PC-9 (cell line): ENCODE measurements at regions not wholly inside any gene's neighbourhood (a gene's known extent, or its start where the extent isn't known, plus 50 kb on each side); places are given as distances from the start of the nearest gene placed in this dataset.

Experiments
- BruUV-seq: library from RNA; stranded (reverse); fragments of 400-500 nt; replicated peaks from 2 replicates; lab custom pipeline; 2021; lab: Mats Ljungman, UMichigan
- CTCF ChIA-PET: fragments of 300-600 bp; sonication (Branson Sonifier 250); formaldehyde crosslinking; loops from one replicate; lab custom pipeline; 2022; ENCODE audit warnings: antibody characterized with exemption; lab: Charles Lee
- POLR2A ChIA-PET: fragments of 300-600 bp; sonication (Branson Sonifier 250); formaldehyde crosslinking; loops from one replicate; lab custom pipeline; 2022; ENCODE audit warnings: antibody characterized with exemption; ENCODE audit not compliant: unreplicated experiment; lab: Charles Lee
- DNase-seq, 2 experiments: peaks; one replicate each; pipeline versions ENCODE4 v3.0.0 to v3.0.0-alpha.2; 2015 to 2022; ENCODE audit warnings: mixed read lengths in 1 of 2
- H2AFZ ChIP-seq: fragments of 200-600 bp; sonication (generic); 2 replicates; pipeline ENCODE4 v1.8.1; 2017; ENCODE audit warnings: antibody characterized with exemption
- H3F3A ChIP-seq: fragments of 200-600 bp; sonication (generic); 2 replicates; pipeline ENCODE4 v1.8.1; 2017; ENCODE audit warnings: antibody characterized with exemption, mild to moderate bottlenecking, low read depth; ENCODE audit not compliant: insufficient read depth
- H3K27ac ChIP-seq: fragments of 200-600 bp; sonication (generic); 2 replicates; pipeline ENCODE4 v1.6.1; 2016; ENCODE audit warnings: mixed run types
- H3K27me3 ChIP-seq: fragments of 200-600 bp; sonication (generic); 2 replicates; pipeline ENCODE4 v1.6.1; 2016; ENCODE audit warnings: low read depth, mixed run types; ENCODE audit not compliant: insufficient read depth
- H3K36me3 ChIP-seq: fragments of 200-600 bp; sonication (generic); 2 replicates; pipeline ENCODE4 v1.6.1; 2016; ENCODE audit warnings: low read depth, mixed run types
- H3K4me1 ChIP-seq: fragments of 200-600 bp; sonication (generic); replicated peaks from 2 replicates; pipeline ENCODE4 v1.6.1; 2016; ENCODE audit warnings: mixed run types; ENCODE audit not compliant: insufficient read depth
- H3K4me2 ChIP-seq: fragments of 200-600 bp; sonication (generic); 2 replicates; pipeline ENCODE4 v1.6.1; 2017; ENCODE audit warnings: mixed run types
- H3K4me3 ChIP-seq: fragments of 200-600 bp; sonication (generic); 2 replicates; pipeline ENCODE4 v1.6.1; 2016; ENCODE audit warnings: mixed run types
- H3K79me2 ChIP-seq: fragments of 200-600 bp; sonication (generic); 2 replicates; pipeline ENCODE4 v1.6.1; 2017; ENCODE audit warnings: low read depth, mixed run types
- H3K9me2 ChIP-seq: fragments of 200-600 bp; sonication (generic); 2 replicates; pipeline ENCODE4 v1.8.1; 2017; ENCODE audit warnings: mild to moderate bottlenecking; ENCODE audit not compliant: insufficient read depth
- H3K9me3 ChIP-seq: fragments of 200-600 bp; sonication (generic); 2 replicates; pipeline ENCODE4 v1.8.1; 2016; ENCODE audit warnings: low read depth; ENCODE audit not compliant: insufficient read depth
- H4K20me1 ChIP-seq: fragments of 200-600 bp; sonication (generic); 2 replicates; pipeline ENCODE4 v1.8.1; 2017; ENCODE audit not compliant: insufficient read depth
- EZH2 ChIP-seq: fragments of 200-600 bp; sonication (generic); IDR thresholded peaks from 2 replicates; pipeline ENCODE4 v1.8.0; 2017; ENCODE audit warnings: antibody characterized with exemption, low read depth
- intact Hi-C: fragments of 100-400 bp; cut with micrococcal nuclease; formaldehyde crosslinking; loops from one replicate; pipeline ENCODE4 v1.10.0; 2022; ENCODE audit not compliant: unreplicated experiment
- TF ChIP-seq, protein P1 (sequence below): fragments of 200-600 bp; sonication (generic); conservative IDR thresholded peaks from 2 replicates; pipeline ENCODE4 v1.6.1; 2017; ENCODE audit warnings: mixed run types, antibody characterized with exemption, mild to moderate bottlenecking, moderate library complexity

GRCh38 chr2:190791976-190792575 lies 88.5 kb upstream of the GLS start:
- no peaks in the 10 kb centered on the region for H3K9me2 ChIP-seq
- H2AFZ ChIP-seq = no peak overlapping the region
- no peaks in the 10 kb centered on the region for H4K20me1 ChIP-seq
- H3K4me3 ChIP-seq = no peak overlapping the region; the same call in 1 of the 2 replicates
- H3K9me3 ChIP-seq = no peaks in the 10 kb centered on the region
- intact Hi-C loops = no loop called here
- peak overlapping the region; percentile 77 for H3K27ac ChIP-seq
- H3K79me2 ChIP-seq = no peaks in the 10 kb centered on the region
- H3F3A ChIP-seq = peaks cover 25% of the 10 kb centered on the region; the same call in 1 of the 2 replicates
- H3K4me2 ChIP-seq = peak overlapping the region; percentile 53
- peaks cover 25% of the 10 kb centered on the region for H3K4me1 ChIP-seq
- ChIA-PET POLR2A (interaction anchor here (0.6 kb wide), 1 partner anchor 67 kb away, joined by 3 read pairs; no protein-coding TSS in a partner anchor), CTCF (interaction anchor here (1.1 kb wide), 1 partner anchor 188 kb away, joined by 3 read pairs; no protein-coding TSS in a partner anchor)
- DNase-seq = peak in 1 of 2 experiments; percentile 72
- no peaks in the 10 kb centered on the region for H3K36me3 ChIP-seq
- TF ChIP-seq, protein P1, sequence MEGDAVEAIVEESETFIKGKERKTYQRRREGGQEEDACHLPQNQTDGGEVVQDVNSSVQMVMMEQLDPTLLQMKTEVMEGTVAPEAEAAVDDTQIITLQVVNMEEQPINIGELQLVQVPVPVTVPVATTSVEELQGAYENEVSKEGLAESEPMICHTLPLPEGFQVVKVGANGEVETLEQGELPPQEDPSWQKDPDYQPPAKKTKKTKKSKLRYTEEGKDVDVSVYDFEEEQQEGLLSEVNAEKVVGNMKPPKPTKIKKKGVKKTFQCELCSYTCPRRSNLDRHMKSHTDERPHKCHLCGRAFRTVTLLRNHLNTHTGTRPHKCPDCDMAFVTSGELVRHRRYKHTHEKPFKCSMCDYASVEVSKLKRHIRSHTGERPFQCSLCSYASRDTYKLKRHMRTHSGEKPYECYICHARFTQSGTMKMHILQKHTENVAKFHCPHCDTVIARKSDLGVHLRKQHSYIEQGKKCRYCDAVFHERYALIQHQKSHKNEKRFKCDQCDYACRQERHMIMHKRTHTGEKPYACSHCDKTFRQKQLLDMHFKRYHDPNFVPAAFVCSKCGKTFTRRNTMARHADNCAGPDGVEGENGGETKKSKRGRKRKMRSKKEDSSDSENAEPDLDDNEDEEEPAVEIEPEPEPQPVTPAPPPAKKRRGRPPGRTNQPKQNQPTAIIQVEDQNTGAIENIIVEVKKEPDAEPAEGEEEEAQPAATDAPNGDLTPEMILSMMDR = no peak
- TF ChIP-seq EZH2 = no peak
- H3K27me3 ChIP-seq = no peaks in the 10 kb centered on the region
- no TSS peak for BruUV-seq

DNA sequence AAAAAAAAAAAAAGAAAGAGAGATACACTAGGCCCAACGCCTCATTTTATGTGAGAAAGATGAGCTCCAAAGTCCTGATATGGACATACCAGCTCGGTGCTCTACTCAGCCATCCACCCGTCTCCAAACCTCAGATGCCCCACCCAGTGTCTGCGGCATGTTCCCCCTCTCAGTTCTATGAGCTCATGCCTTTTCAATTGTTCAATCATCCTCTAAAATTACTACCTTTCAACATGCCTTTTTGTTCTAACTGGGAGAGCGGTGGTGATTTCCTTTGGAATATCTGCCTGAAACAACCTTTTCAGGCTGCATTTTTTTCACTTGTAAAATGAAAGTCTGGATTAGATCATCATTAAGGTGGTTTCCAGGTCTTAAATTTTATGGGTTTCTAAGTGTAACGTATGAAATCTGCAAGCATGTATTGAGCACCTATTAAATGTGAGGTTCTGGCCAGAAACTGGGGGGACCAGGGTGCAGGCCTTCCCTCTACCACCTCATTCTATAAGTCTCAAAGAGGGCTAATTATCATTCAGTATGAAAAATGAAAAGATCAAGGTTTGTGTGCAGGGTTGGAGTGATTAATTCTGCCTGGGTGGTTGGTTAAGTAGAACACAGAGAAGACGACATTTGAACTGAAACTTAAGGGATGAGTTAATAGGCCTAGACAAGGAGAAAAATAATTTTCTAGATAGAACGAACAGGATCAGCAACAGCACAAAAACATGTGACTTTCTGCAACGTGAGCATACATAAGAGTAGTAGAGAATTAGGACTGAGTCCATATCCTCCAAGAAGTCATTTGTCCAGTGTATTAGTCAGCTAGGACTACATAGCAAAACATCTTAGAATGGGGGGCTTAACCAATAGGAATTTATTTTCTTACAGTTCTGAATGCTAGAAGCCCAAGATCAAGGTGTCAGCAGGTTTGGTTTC lies 87.4 kb upstream of the GLS start:
- no peak overlapping the region for H3K4me2 ChIP-seq
- peaks cover 18% of the 10 kb centered on the region for H3K4me1 ChIP-seq
- peaks cover 16% of the 10 kb centered on the region; the same call in 1 of the 2 replicates for H3F3A ChIP-seq
- H3K36me3 ChIP-seq = no peaks in the 10 kb centered on the region
- no peaks in the 10 kb centered on the region for H3K9me2 ChIP-seq
- no peaks in the 10 kb centered on the region for H4K20me1 ChIP-seq
- no peak for TF ChIP-seq EZH2
- TF ChIP-seq, protein P1 = no peak
- H2AFZ ChIP-seq = no peak overlapping the region
- ChIA-PET CTCF (no interaction called here), POLR2A (no interaction called here)
- H3K27me3 ChIP-seq = no peaks in the 10 kb centered on the region
- intact Hi-C loops = no loop called here
- H3K4me3 ChIP-seq = no peak overlapping the region
- no peaks in the 10 kb centered on the region for H3K9me3 ChIP-seq
- no TSS peak for BruUV-seq
- no peak for DNase-seq
- no peak overlapping the region for H3K27ac ChIP-seq
- no peaks in the 10 kb centered on the region for H3K79me2 ChIP-seq

DNA sequence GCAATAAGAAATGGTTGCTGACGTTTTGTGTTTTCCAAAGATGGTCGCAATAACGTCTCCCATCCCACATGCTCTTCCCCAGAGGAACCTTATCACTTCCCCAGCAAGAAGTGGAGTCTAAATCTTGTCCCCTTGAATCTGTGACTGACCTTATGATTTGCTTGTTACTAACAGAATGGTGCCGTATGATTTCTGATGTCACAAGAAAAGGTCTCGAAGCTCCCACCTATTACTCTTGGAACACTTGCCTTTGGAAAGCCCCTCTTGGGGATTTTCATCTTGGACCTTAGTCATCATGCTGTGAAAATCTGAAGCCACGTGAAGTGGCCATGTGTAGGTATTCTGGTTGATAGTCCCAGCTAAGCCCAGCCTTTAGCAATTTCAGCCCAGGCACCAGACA lies 86.2 kb upstream of the GLS start:
- TF ChIP-seq EZH2 = no peak
- TF ChIP-seq, protein P1 = no peak
- H3K36me3 ChIP-seq = no peaks in the 10 kb centered on the region
- no peaks in the 10 kb centered on the region for H3K79me2 ChIP-seq
- BruUV-seq = no TSS peak
- H3K4me2 ChIP-seq = no peak overlapping the region
- no peaks in the 10 kb centered on the region for H3K9me2 ChIP-seq
- H2AFZ ChIP-seq = no peak overlapping the region
- ChIA-PET POLR2A (no interaction called here), CTCF (no interaction called here)
- H3K4me3 ChIP-seq = no peak overlapping the region
- no peaks in the 10 kb centered on the region for H3K27me3 ChIP-seq
- intact Hi-C loops = no loop called here
- H3K4me1 ChIP-seq = peaks cover 18% of the 10 kb centered on the region
- H3K27ac ChIP-seq = no peak overlapping the region
- H3F3A ChIP-seq = peaks cover 13% of the 10 kb centered on the region; the same call in 1 of the 2 replicates
- no peaks in the 10 kb centered on the region for H3K9me3 ChIP-seq
- DNase-seq = no peak
- no peaks in the 10 kb centered on the region for H4K20me1 ChIP-seq
